ENCODE measurements at regions not wholly inside any gene's neighbourhood (a gene's known extent, or its start where the extent isn't known, plus 50 kb on each side); places are given as distances from the start of the nearest gene placed in this dataset.

GRCh38 chr4:58646126-58646525 lies 1535.9 kb upstream of the IGFBP7 start:
- TF ChIP-seq MTF1 (CRISPR knock-in tag; IDR thresholded peaks at IDR 0.05) (no peak), MATR3 (CRISPR knock-in tag; IDR thresholded peaks at IDR 0.05) (no peak), ZBTB10 (CRISPR knock-in tag; IDR thresholded peaks at IDR 0.05; ENCODE audit: borderline replicate concordance) (no peak), KIAA2018 (CRISPR knock-in tag; IDR thresholded peaks at IDR 0.05; ENCODE audit: borderline replicate concordance) (no peak), ZBTB34 (CRISPR knock-in tag; IDR thresholded peaks at IDR 0.05) (no peak), POLR2G (IDR thresholded peaks at IDR 0.05; ENCODE audit: low read depth, low read length) (no peak), ZNF329 (CRISPR knock-in tag; IDR thresholded peaks at IDR 0.05; ENCODE audit: low read depth) (no peak), ELF3 (CRISPR knock-in tag; IDR thresholded peaks at IDR 0.05) (no peak), ASH2L (IDR thresholded peaks at IDR 0.05; ENCODE audit: insufficient read length, low read depth, low read length) (no peak)
- no peak overlapping the region for H2AFZ ChIP-seq (ENCODE audit: low read length)
- POLR2A ChIA-PET, result no interaction called here
- no TSS peak for BruUV-seq (replicated peaks)
- FAIRE-seq (no peak), DNase-seq (ENCODE audit: low spot score) (no peak), ATAC-seq (no peak)
- no peak overlapping the region for H3K27ac ChIP-seq (ENCODE audit: extremely low read length, insufficient read depth, low read length)
- H3K9ac ChIP-seq (ENCODE audit: insufficient read depth, low read depth, low read length), result no peak overlapping the region
- no peak overlapping the region for H3K4me3 ChIP-seq (replicated peaks in 1 of 3; ENCODE audit: insufficient read depth in 1 of 3, low read depth in 2 of 3, low read length in 3 of 3)
- in situ Hi-C loops (cut with HindIII; ENCODE audit: extremely low pct_ligation_motif_present, low pct_unique_long_range_greater_than_20kb), result no loop called here
- no peaks in the 10 kb centered on the region for H4K20me1 ChIP-seq (ENCODE audit: insufficient read depth, low read length)
- H3K4me2 ChIP-seq (ENCODE audit: low read depth, low read length), result no peak overlapping the region
- CTCF ChIA-PET (ENCODE audit: low intra/inter-chr PET ratio, low total read pairs), result no interaction called here
- intact Hi-C loops (cut with micrococcal nuclease; ENCODE audit: unreplicated experiment), result no loop called here
- H3K79me2 ChIP-seq (ENCODE audit: insufficient read depth, low read length), result no peaks in the 10 kb centered on the region
- no peaks in the 10 kb centered on the region for H3K27me3 ChIP-seq (ENCODE audit: control insufficient read depth in 1 of 2, insufficient read depth in 2 of 2, low read length in 2 of 2)
- no peaks in the 10 kb centered on the region for H3K4me1 ChIP-seq (ENCODE audit: insufficient read depth, low read length)
- 0% methylated on average over 3 of the region's 3 CpGs for WGBS (ENCODE audit: low lambda C conversion rate)
- H3K36me3 ChIP-seq (replicated peaks in 1 of 2; ENCODE audit: control insufficient read depth in 1 of 2, insufficient read depth in 2 of 2, low read length in 2 of 2), result no peaks in the 10 kb centered on the region
- H3K9me3 ChIP-seq (ENCODE audit: low read length), result peaks cover 31% of the 10 kb centered on the region

Measured in HepG2 (cell line).